Heart left ventricle (tissue), 13 donors: ENCODE measurements at regions not wholly inside any gene's neighbourhood (a gene's known extent, or its start where the extent isn't known, plus 50 kb on each side); places are given as distances from the start of the nearest gene placed in this dataset.
"Not testable (repeated sequence)": the region's sequence is repeated elsewhere in the genome, so short reads cannot be mapped to it uniquely, and the experiment has no call there.

Experiments
- POLR2A ChIP-seq, 2 donors: fragments of 450-650 bp; IDR thresholded peaks; one replicate each; pipeline ENCODE4 v1.6.1; 2017; ENCODE audit warnings: antibody characterized with exemption in 2 of 2, mild to moderate bottlenecking in 2 of 2, moderate library complexity in 2 of 2
- TF ChIP-seq, protein P1 (sequence below), 12 donors: fragments of 200-600 bp; sonication (generic) in 4 of 12; IDR thresholded peaks; one replicate each; pipeline versions ENCODE4 v1.5.0 to v1.8.0; 2018 to 2022; ENCODE audit warnings: antibody characterized with exemption in 12 of 12, mild to moderate bottlenecking in 5 of 12
- donor health status: ischemic (EF 13 %, LVEDD 7.1; RV severe dilation, severe dysfunction).
- donor health status: DM: no; HTN: yes; CAD: no.
- donor health status: DM: no; HTN: no; CAD: no.
- donor health status: ischemic (EF 25% LVEDD 6.9; RV normal size, moderate dysfunction).
- donor health status: ischemic (EF 25% LVEDD 5.7; RV mildly dilated, moderate dysfunction).
- donor health status: ischemic (EF 35%, LVEDD 5.7; RV mildly dilated, moderate dysfunction).
- donor health status: nonischemic (EF 11% LVEDD 7.7; RV severe dilation, severe dysfunction).
- donor health status: DM: yes; HTN: yes; CAD: no.
- donor health status: PGD.
- donor health status: ischemic (EF 29% LVEDD 5.4; RV normal size, mild dysfunction).
- donor health status: nonischemic (EF 23%, LVEDD 6.1; RV moderate dilation, normal function).

DNA sequence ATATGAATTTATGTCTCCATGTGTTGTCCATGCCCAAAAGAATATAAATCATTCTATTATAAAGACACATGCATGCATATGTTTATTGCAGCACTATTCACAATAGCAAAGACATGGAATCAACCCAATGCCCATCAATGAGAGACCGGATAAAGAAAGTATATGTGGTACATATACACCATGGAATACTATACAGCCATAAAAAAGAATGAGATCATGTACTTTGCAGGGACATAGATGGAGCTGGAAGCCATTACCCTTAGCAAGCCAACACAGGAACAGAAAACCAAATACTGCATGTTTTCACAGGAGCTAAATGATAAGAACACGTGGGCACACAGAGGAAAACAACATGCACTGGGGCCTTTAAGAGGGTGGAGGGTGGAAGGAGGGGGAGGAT lies 639.1 kb downstream of the GATA3 start:
- not testable (repeated sequence) for TF ChIP-seq POLR2A (IDR thresholded peaks at IDR 0.05)
- TF ChIP-seq, protein P1, sequence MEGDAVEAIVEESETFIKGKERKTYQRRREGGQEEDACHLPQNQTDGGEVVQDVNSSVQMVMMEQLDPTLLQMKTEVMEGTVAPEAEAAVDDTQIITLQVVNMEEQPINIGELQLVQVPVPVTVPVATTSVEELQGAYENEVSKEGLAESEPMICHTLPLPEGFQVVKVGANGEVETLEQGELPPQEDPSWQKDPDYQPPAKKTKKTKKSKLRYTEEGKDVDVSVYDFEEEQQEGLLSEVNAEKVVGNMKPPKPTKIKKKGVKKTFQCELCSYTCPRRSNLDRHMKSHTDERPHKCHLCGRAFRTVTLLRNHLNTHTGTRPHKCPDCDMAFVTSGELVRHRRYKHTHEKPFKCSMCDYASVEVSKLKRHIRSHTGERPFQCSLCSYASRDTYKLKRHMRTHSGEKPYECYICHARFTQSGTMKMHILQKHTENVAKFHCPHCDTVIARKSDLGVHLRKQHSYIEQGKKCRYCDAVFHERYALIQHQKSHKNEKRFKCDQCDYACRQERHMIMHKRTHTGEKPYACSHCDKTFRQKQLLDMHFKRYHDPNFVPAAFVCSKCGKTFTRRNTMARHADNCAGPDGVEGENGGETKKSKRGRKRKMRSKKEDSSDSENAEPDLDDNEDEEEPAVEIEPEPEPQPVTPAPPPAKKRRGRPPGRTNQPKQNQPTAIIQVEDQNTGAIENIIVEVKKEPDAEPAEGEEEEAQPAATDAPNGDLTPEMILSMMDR (IDR thresholded peaks at IDR 0.05), result not testable (repeated sequence)
